Aorta (tissue), 5 donors: ENCODE measurements at regions not wholly inside any gene's neighbourhood (a gene's known extent, or its start where the extent isn't known, plus 50 kb on each side); places are given as distances from the start of the nearest gene placed in this dataset.

Source experiments
- ATAC-seq: fragments of 200-7000 bp; cut with Tn5 transposase; one replicate; pipeline ENCODE4 v1.9.1; 2022; ENCODE audit warnings: moderate library complexity; ENCODE audit not compliant: low FRiP score
- DNase-seq, 2 donors: peaks; one replicate each; pipeline ENCODE4 v3.0.0-alpha.2; 2020
- H3K27ac ChIP-seq, 2 donors: one replicate each; pipeline ENCODE4 v1.5.1; 2013; ENCODE audit warnings: low read length in 2 of 2, mild to moderate bottlenecking in 2 of 2, moderate library complexity in 2 of 2, control low read depth in 1 of 2, inconsistent platforms in 1 of 2, low read depth in 1 of 2
- H3K27me3 ChIP-seq, 2 donors: one replicate each; pipeline ENCODE4 v1.6.1; 2013; ENCODE audit warnings: control low read depth in 1 of 2, low read length in 1 of 2, mild to moderate bottlenecking in 1 of 2, moderate library complexity in 1 of 2; ENCODE audit not compliant: insufficient read depth in 2 of 2, control insufficient read depth in 1 of 2
- H3K36me3 ChIP-seq, 2 donors: one replicate each; pipeline ENCODE4 v1.6.1; 2013; ENCODE audit warnings: control low read depth in 1 of 2, low read length in 1 of 2, mild to moderate bottlenecking in 1 of 2; ENCODE audit not compliant: insufficient read depth in 2 of 2, control insufficient read depth in 1 of 2
- H3K4me1 ChIP-seq, 2 donors: one replicate each; pipeline ENCODE4 v1.6.1; 2013; ENCODE audit warnings: low read length in 2 of 2, control low read depth in 1 of 2, mild to moderate bottlenecking in 1 of 2, moderate library complexity in 1 of 2; ENCODE audit not compliant: insufficient read depth in 2 of 2, control insufficient read depth in 1 of 2
- H3K4me3 ChIP-seq, 2 donors: one replicate each; pipeline ENCODE4 v1.5.1; 2013; ENCODE audit warnings: low read length in 2 of 2, control low read depth in 1 of 2, mild to moderate bottlenecking in 1 of 2
- H3K9me3 ChIP-seq: one replicate; pipeline ENCODE4 v1.6.1; 2013; ENCODE audit warnings: mild to moderate bottlenecking, low read length; ENCODE audit not compliant: control insufficient read depth
- WGBS, 2 donors: extraction: QIAGEN DNeasy Blood & Tissue Kit; methylation state at CpG; one replicate each; pipeline ENCODE4 v1.1.7; 2013; 5-methylcytosine and 5-hydroxymethylcytosine counted together
- intact Hi-C, 2 donors: fragments of 100-400 bp; cut with DNase I; formaldehyde crosslinking; loops; one replicate each; pipeline versions ENCODE4 v1.14.2 to v1.15.0; 2022
- donor health status: healthy with polysubstance abuse.
- donor health status: Bipolar disorder and iron deficiency.
- donor health status: DM: no; HTN: no; CAD: no.
- donor health status: DM: no; HTN: no; CAD: no.
- donor health status: DM: yes; HTN: yes; CAD: no.

GRCh38 chr10:111360260-111360925 lies 283.6 kb downstream of the ADRA2A start:
- H3K4me3 ChIP-seq = no peak overlapping the region
- H3K27me3 ChIP-seq = peaks cover 0 to 3% of the 10 kb centered on the region in 2 donors
- DNase-seq = no peak
- no peak overlapping the region for H3K27ac ChIP-seq
- H3K36me3 ChIP-seq = no peaks in the 10 kb centered on the region
- intact Hi-C loops = no loop called here
- ATAC-seq = peak; percentile 29
- H3K9me3 ChIP-seq = no peaks in the 10 kb centered on the region
- H3K4me1 ChIP-seq = no peaks in the 10 kb centered on the region
- WGBS, 2 donors = 24 to 26% methylated on average over 5 of the region's 5 CpGs

GRCh38 chr10:111367531-111367930 lies 290.7 kb downstream of the ADRA2A start:
- Histone ChIP-seq H3K27ac (no peak overlapping the region), H3K36me3 (no peaks in the 10 kb centered on the region), H3K9me3 (peaks cover 1% of the 10 kb centered on the region), H3K4me3 (no peak overlapping the region), H3K27me3 (peaks cover 0 to 3% of the 10 kb centered on the region in 2 donors), H3K4me1 (no peaks in the 10 kb centered on the region)
- ATAC-seq (no peak), DNase-seq (no peak)
- intact Hi-C loops = no loop called here
- 86 to 90% methylated on average over 2 of the region's 2 CpGs for WGBS, 2 donors

- no peak overlapping the region for H3K4me3 ChIP-seq
- no peak overlapping the region for H3K27ac ChIP-seq
- no peaks in the 10 kb centered on the region for H3K36me3 ChIP-seq
- 2 to 3% methylated on average over 3 of the region's 3 CpGs for WGBS, 2 donors
- no peaks in the 10 kb centered on the region for H3K4me1 ChIP-seq
- DNase-seq = no peak
- intact Hi-C loops = no loop called here
- H3K27me3 ChIP-seq = no peaks in the 10 kb centered on the region
- H3K9me3 ChIP-seq = peaks cover 1% of the 10 kb centered on the region
- no peak for ATAC-seq
Measured at GRCh38 chr10:111370101-111370500, 293.3 kb downstream of the ADRA2A start.

GRCh38 chr10:111373696-111374095 lies 296.9 kb downstream of the ADRA2A start:
- peaks cover 1% of the 10 kb centered on the region for H3K9me3 ChIP-seq
- no peaks in the 10 kb centered on the region for H3K36me3 ChIP-seq
- ATAC-seq (no peak), DNase-seq (no peak)
- no peaks in the 10 kb centered on the region for H3K27me3 ChIP-seq
- H3K27ac ChIP-seq = no peak overlapping the region
- H3K4me3 ChIP-seq = no peak overlapping the region
- WGBS, 2 donors = 71 to 81% methylated on average over 1 of the region's 1 CpG
- intact Hi-C loops = no loop called here
- no peaks in the 10 kb centered on the region for H3K4me1 ChIP-seq

GRCh38 chr10:111379534-111380187 lies 302.8 kb downstream of the ADRA2A start:
- no peaks in the 10 kb centered on the region for H3K27me3 ChIP-seq
- no peak for DNase-seq
- H3K9me3 ChIP-seq = no peaks in the 10 kb centered on the region
- intact Hi-C loops = no loop called here
- H3K4me1 ChIP-seq = no peaks in the 10 kb centered on the region
- WGBS, 2 donors = 79 to 80% methylated on average over 2 of the region's 2 CpGs
- no peaks in the 10 kb centered on the region for H3K36me3 ChIP-seq
- H3K4me3 ChIP-seq = no peak overlapping the region
- H3K27ac ChIP-seq = no peak overlapping the region
- no peak for ATAC-seq

- Histone ChIP-seq H3K27ac (no peak overlapping the region), H3K4me1 (no peaks in the 10 kb centered on the region), H3K4me3 (no peak overlapping the region), H3K27me3 (no peaks in the 10 kb centered on the region), H3K36me3 (no peaks in the 10 kb centered on the region), H3K9me3 (no peaks in the 10 kb centered on the region)
- DNase-seq = no peak
- no peak for ATAC-seq
- intact Hi-C loops = no loop called here
Measured at GRCh38 chr10:111384556-111384955, 307.7 kb downstream of the ADRA2A start.

GRCh38 chr10:111390813-111391563 lies 314.2 kb downstream of the ADRA2A start:
- DNase-seq = no peak
- no peak overlapping the region for H3K4me3 ChIP-seq
- WGBS, 2 donors = 79 to 81% methylated on average over 5 of the region's 5 CpGs

GRCh38 chr10:111392159-111392558 lies 315.3 kb downstream of the ADRA2A start:
- Histone ChIP-seq H3K36me3 (no peaks in the 10 kb centered on the region), H3K27ac (no peak overlapping the region), H3K4me3 (no peak overlapping the region), H3K27me3 (no peaks in the 10 kb centered on the region), H3K9me3 (no peaks in the 10 kb centered on the region), H3K4me1 (peaks cover 0 to 1% of the 10 kb centered on the region in 2 donors)
- intact Hi-C loops = no loop called here
- WGBS, 2 donors = 7% methylated on average over 2 of the region's 2 CpGs
- ATAC-seq = no peak
- DNase-seq = no peak

More at GRCh38 chr10:111390813-111391563, 314.2 kb downstream of the ADRA2A start:
- no peaks in the 10 kb centered on the region for H3K27me3 ChIP-seq
- no peak for ATAC-seq
- H3K27ac ChIP-seq = no peak overlapping the region
- intact Hi-C loops = no loop called here
- no peaks in the 10 kb centered on the region for H3K9me3 ChIP-seq
- H3K36me3 ChIP-seq = no peaks in the 10 kb centered on the region
- peaks cover 0 to 1% of the 10 kb centered on the region in 2 donors for H3K4me1 ChIP-seq
